Neuronal stem cell (in vitro differentiated cells): ENCODE measurements at regions not wholly inside any gene's neighbourhood (a gene's known extent, or its start where the extent isn't known, plus 50 kb on each side); places are given as distances from the start of the nearest gene placed in this dataset.

Experiments
- DNase-seq: peaks from one replicate; pipeline ENCODE4 v3.0.0-alpha.2; 2013; ENCODE audit warnings: low spot score
- H2AFZ ChIP-seq: one replicate; pipeline ENCODE4 v1.6.1; 2013; ENCODE audit warnings: mild to moderate bottlenecking, low read length, inconsistent platforms
- H2AK5ac ChIP-seq: 2 replicates; pipeline ENCODE4 v1.6.1; 2013; ENCODE audit warnings: low read depth, mild to moderate bottlenecking, inconsistent platforms, low read length, moderate library complexity, mixed read lengths
- H2BK120ac ChIP-seq: 2 replicates; pipeline ENCODE4 v1.6.1; 2013; ENCODE audit warnings: low read depth, mild to moderate bottlenecking, inconsistent platforms, low read length, moderate library complexity, mixed read lengths
- H2BK12ac ChIP-seq: one replicate; pipeline ENCODE4 v1.6.1; 2013; ENCODE audit warnings: low read length, inconsistent platforms
- H2BK15ac ChIP-seq: 2 replicates; pipeline ENCODE4 v1.6.1; 2013; ENCODE audit warnings: mild to moderate bottlenecking, low read length, inconsistent platforms, mixed read lengths
- H2BK5ac ChIP-seq: one replicate; pipeline ENCODE4 v1.6.1; 2013; ENCODE audit warnings: inconsistent platforms, mild to moderate bottlenecking, low read length, moderate library complexity
- H3K14ac ChIP-seq: one replicate; pipeline ENCODE4 v1.6.1; 2013; ENCODE audit warnings: low read length, inconsistent platforms
- H3K18ac ChIP-seq: 2 replicates; pipeline ENCODE4 v1.6.1; 2013; ENCODE audit warnings: low read length, inconsistent platforms
- H3K23ac ChIP-seq: 2 replicates; pipeline ENCODE4 v1.6.1; 2013; ENCODE audit warnings: low read depth, mild to moderate bottlenecking, mixed read lengths, low read length, inconsistent platforms; ENCODE audit not compliant: poor library complexity
- H3K27ac ChIP-seq: replicated peaks from 3 replicates; pipeline ENCODE4 v1.5.1; 2013; ENCODE audit warnings: low read length, inconsistent platforms
- H3K27me3 ChIP-seq, 3 experiments: 2 replicates each; pipeline ENCODE4 v1.6.1; 2013; ENCODE audit warnings: low read length in 3 of 3, mild to moderate bottlenecking in 2 of 3, inconsistent platforms in 1 of 3, low read depth in 1 of 3, mixed read lengths in 1 of 3, moderate library complexity in 1 of 3; ENCODE audit not compliant: control insufficient read depth in 3 of 3, insufficient read depth in 3 of 3
- H3K36me3 ChIP-seq, 2 donors: replicated peaks in 1 of 2; 2 replicates each; pipeline ENCODE4 v1.6.1; 2013; ENCODE audit warnings: low read length in 2 of 2; ENCODE audit not compliant: control insufficient read depth in 2 of 2, insufficient read depth in 2 of 2
- H3K4ac ChIP-seq: 2 replicates; pipeline ENCODE4 v1.6.1; 2013; ENCODE audit warnings: inconsistent platforms, mild to moderate bottlenecking, low read length, moderate library complexity
- H3K4me1 ChIP-seq, 2 donors: 1 replicate in 1 of 2; 2 replicates in 1 of 2; pipeline ENCODE4 v1.6.1; 2013; ENCODE audit warnings: low read length in 2 of 2, low read depth in 1 of 2; ENCODE audit not compliant: control insufficient read depth in 2 of 2, insufficient read depth in 1 of 2
- H3K4me2 ChIP-seq: one replicate; pipeline ENCODE4 v1.6.1; 2013; ENCODE audit warnings: mild to moderate bottlenecking, low read length, inconsistent platforms; ENCODE audit not compliant: insufficient read depth, poor library complexity, severe bottlenecking
- H3K4me3 ChIP-seq, 2 donors: 2 replicates each; pipeline ENCODE4 v1.5.1; 2013; ENCODE audit warnings: low read length in 2 of 2, mild to moderate bottlenecking in 2 of 2, inconsistent platforms in 1 of 2, moderate library complexity in 1 of 2
- H3K79me1 ChIP-seq: one replicate; pipeline ENCODE4 v1.6.1; 2013; ENCODE audit warnings: low read depth, mild to moderate bottlenecking, inconsistent platforms, low read length, moderate library complexity
- H3K9ac ChIP-seq: one replicate; pipeline ENCODE4 v1.6.1; 2013; ENCODE audit warnings: mild to moderate bottlenecking, low read depth, low read length, inconsistent platforms; ENCODE audit not compliant: poor library complexity
- H3K9me3 ChIP-seq, 2 donors: replicated peaks in 1 of 2; 2 replicates each; pipeline versions ENCODE3 to v1.6.1; 2013; ENCODE audit warnings: low read length in 2 of 2, mild to moderate bottlenecking in 2 of 2, inconsistent platforms in 1 of 2, low read depth in 1 of 2, mixed read lengths in 1 of 2, moderate library complexity in 1 of 2; ENCODE audit not compliant: control insufficient read depth in 2 of 2, insufficient read depth in 1 of 2
- H4K8ac ChIP-seq: one replicate; pipeline ENCODE4 v1.6.1; 2013; ENCODE audit warnings: low read depth, mild to moderate bottlenecking, inconsistent platforms, low read length, moderate library complexity
- H4K91ac ChIP-seq: one replicate; pipeline ENCODE4 v1.6.1; 2013; ENCODE audit warnings: low read length, low read depth, mild to moderate bottlenecking, inconsistent platforms; ENCODE audit not compliant: poor library complexity
- WGBS, 2 donors: extraction: QIAGEN DNeasy Blood & Tissue Kit; methylation state at CpG; one replicate each; pipeline ENCODE4 v1.1.7; 2013; ENCODE audit warnings: missing lambda C conversion rate in 2 of 2, mixed read lengths in 1 of 2; ENCODE audit not compliant: insufficient read length in 2 of 2, insufficient replicate concordance in 1 of 2; ENCODE audit errors: extremely low coverage in 2 of 2; 5-methylcytosine and 5-hydroxymethylcytosine counted together

GRCh38 chr18:71326826-71327225, 1038.0 kb downstream of the SOCS6 start:
- Histone ChIP-seq H4K91ac (no peak overlapping the region), H2BK5ac (no peak overlapping the region), H2BK120ac (no peak overlapping the region), H3K23ac (no peak overlapping the region), H2BK12ac (no peak overlapping the region), H2AFZ (no peak overlapping the region), H3K9me3 (no peaks in the 10 kb centered on the region), H2BK15ac (no peak overlapping the region), H3K79me1 (no peaks in the 10 kb centered on the region), H3K4me2 (no peak overlapping the region), H3K4me1 (no peaks in the 10 kb centered on the region), H3K27ac (no peak overlapping the region), H3K14ac (no peak overlapping the region), H3K36me3 (no peaks in the 10 kb centered on the region), H4K8ac (no peak overlapping the region), H3K4me3 (no peak overlapping the region), H3K9ac (no peak overlapping the region), H3K27me3 (no peaks in the 10 kb centered on the region), H3K4ac (no peak overlapping the region), H3K18ac (peak overlapping the region; percentile 4), H2AK5ac (no peak overlapping the region)
- WGBS, 2 donors, result no CpG with 5 or more reads among the region's 3 CpGs
- DNase-seq, result no peak

GRCh38 chr18:71324356-71324755, 1035.5 kb downstream of the SOCS6 start:
- Histone ChIP-seq H2BK15ac (no peak overlapping the region), H2BK120ac (no peak overlapping the region), H3K27ac (no peak overlapping the region), H3K18ac (no peak overlapping the region), H2AK5ac (no peak overlapping the region), H3K9ac (no peak overlapping the region), H3K4me1 (no peaks in the 10 kb centered on the region), H4K8ac (no peak overlapping the region), H3K36me3 (no peaks in the 10 kb centered on the region), H3K27me3 (no peaks in the 10 kb centered on the region), H3K4me3 (no peak overlapping the region), H3K4ac (no peak overlapping the region), H3K14ac (no peak overlapping the region), H3K23ac (no peak overlapping the region), H4K91ac (no peak overlapping the region), H2BK12ac (no peak overlapping the region), H3K4me2 (no peak overlapping the region), H2BK5ac (no peak overlapping the region), H3K79me1 (no peaks in the 10 kb centered on the region), H3K9me3 (no peaks in the 10 kb centered on the region), H2AFZ (no peak overlapping the region)
- DNase-seq, result no peak
- WGBS, 2 donors, result no CpG with 5 or more reads among the region's 1 CpG

- Histone ChIP-seq H3K36me3 (no peaks in the 10 kb centered on the region), H3K18ac (no peak overlapping the region), H3K27ac (no peak overlapping the region), H2AFZ (no peak overlapping the region), H3K4ac (no peak overlapping the region), H3K79me1 (no peaks in the 10 kb centered on the region), H3K4me1 (no peaks in the 10 kb centered on the region), H3K9me3 (no peaks in the 10 kb centered on the region), H3K4me3 (no peak overlapping the region), H3K23ac (no peak overlapping the region), H2BK12ac (no peak overlapping the region), H4K91ac (no peak overlapping the region), H2BK120ac (no peak overlapping the region), H3K4me2 (no peak overlapping the region), H3K27me3 (no peaks in the 10 kb centered on the region), H2BK5ac (no peak overlapping the region), H2BK15ac (no peak overlapping the region), H4K8ac (no peak overlapping the region), H3K9ac (no peak overlapping the region), H3K14ac (no peak overlapping the region), H2AK5ac (no peak overlapping the region)
- no CpG with 5 or more reads among the region's 3 CpGs for WGBS, 2 donors
- DNase-seq, result no peak
Measured at GRCh38 chr18:71322201-71322600, 1033.4 kb downstream of the SOCS6 start.

- Histone ChIP-seq H3K23ac (no peak overlapping the region), H3K27ac (no peak overlapping the region), H3K36me3 (no peaks in the 10 kb centered on the region), H3K4ac (no peak overlapping the region), H3K9me3 (no peaks in the 10 kb centered on the region), H3K14ac (no peak overlapping the region), H2BK15ac (no peak overlapping the region), H3K27me3 (no peaks in the 10 kb centered on the region), H3K4me3 (no peak overlapping the region), H2BK120ac (no peak overlapping the region), H3K4me2 (no peak overlapping the region), H3K79me1 (no peaks in the 10 kb centered on the region), H3K18ac (no peak overlapping the region), H4K91ac (no peak overlapping the region), H3K9ac (no peak overlapping the region), H2BK12ac (no peak overlapping the region), H4K8ac (no peak overlapping the region), H2AFZ (no peak overlapping the region), H3K4me1 (no peaks in the 10 kb centered on the region), H2BK5ac (no peak overlapping the region), H2AK5ac (no peak overlapping the region)
- WGBS, 2 donors, result no CpG with 5 or more reads among the region's 3 CpGs
- no peak for DNase-seq
Measured at GRCh38 chr18:71321319-71321718, 1032.5 kb downstream of the SOCS6 start.
